CD14-positive monocyte (primary cell): ENCODE measurements at regions not wholly inside any gene's neighbourhood (a gene's known extent, or its start where the extent isn't known, plus 50 kb on each side); places are given as distances from the start of the nearest gene placed in this dataset.

Experiments
- DNase-seq, 3 donors: peaks; one replicate each; pipeline ENCODE4 v3.0.0-alpha.2; 2011 to 2022
- H2AFZ ChIP-seq: 2 replicates; pipeline ENCODE4 v1.6.0; 2012; ENCODE audit warnings: mild to moderate bottlenecking, low read depth, low read length, inconsistent platforms; ENCODE audit not compliant: insufficient read depth, poor library complexity, severe bottlenecking
- H3K27ac ChIP-seq, 2 donors: 1 replicate in 1 of 2; 2 replicates in 1 of 2; pipeline ENCODE4 v1.5.1; 2012 to 2013; ENCODE audit warnings: low read length in 2 of 2, control low read depth in 1 of 2, inconsistent platforms in 1 of 2, low read depth in 1 of 2, mild to moderate bottlenecking in 1 of 2
- H3K27me3 ChIP-seq, 2 donors: one replicate each; pipeline versions ENCODE4 v1.6.0 to v1.6.1; 2011 to 2013; ENCODE audit warnings: low read length in 2 of 2; ENCODE audit not compliant: control insufficient read depth in 2 of 2, insufficient read depth in 2 of 2
- H3K36me3 ChIP-seq, 2 donors: replicated peaks in 1 of 2; 1 replicate in 1 of 2; 2 replicates in 1 of 2; pipeline versions ENCODE4 v1.5.1 to v1.6.1; 2012 to 2013; ENCODE audit warnings: low read length in 2 of 2, control low read depth in 1 of 2, inconsistent platforms in 1 of 2, mild to moderate bottlenecking in 1 of 2; ENCODE audit not compliant: insufficient read depth in 2 of 2, control insufficient read depth in 1 of 2
- H3K4me1 ChIP-seq, 2 donors: 1 replicate in 1 of 2; 2 replicates in 1 of 2; pipeline versions ENCODE4 v1.5.1 to v1.6.1; 2012 to 2013; ENCODE audit warnings: low read length in 2 of 2, control low read depth in 1 of 2, inconsistent platforms in 1 of 2, mild to moderate bottlenecking in 1 of 2, moderate library complexity in 1 of 2; ENCODE audit not compliant: insufficient read depth in 2 of 2, control insufficient read depth in 1 of 2
- H3K4me2 ChIP-seq: replicated peaks from 2 replicates; pipeline ENCODE3; 2012; ENCODE audit warnings: low read length, moderate library complexity, mild to moderate bottlenecking; ENCODE audit not compliant: poor library complexity, severe bottlenecking; ENCODE audit errors: extremely low read depth
- H3K4me3 ChIP-seq, 3 experiments: fragments of 200-600 bp in 1 of 3; sonication (generic) in 1 of 3; replicated peaks in 1 of 3; 1 replicate in 2 of 3; 2 replicates in 1 of 3; pipeline ENCODE4 v1.5.1; 2011 to 2013; ENCODE audit warnings: low read length in 3 of 3, mild to moderate bottlenecking in 3 of 3, control low read depth in 2 of 3, low read depth in 2 of 3, inconsistent platforms in 1 of 3, moderate library complexity in 1 of 3
- H3K79me2 ChIP-seq: 2 replicates; pipeline ENCODE4 v1.6.0; 2012; ENCODE audit warnings: mild to moderate bottlenecking, control low read depth, inconsistent platforms, low read length, moderate library complexity; ENCODE audit not compliant: insufficient read depth
- H3K9ac ChIP-seq: 2 replicates; pipeline ENCODE4 v1.6.0; 2017; ENCODE audit warnings: low read length, mild to moderate bottlenecking; ENCODE audit not compliant: insufficient read depth, poor library complexity, severe bottlenecking
- H3K9me3 ChIP-seq, 2 donors: replicated peaks in 1 of 2; 1 replicate in 1 of 2; 2 replicates in 1 of 2; pipeline versions ENCODE4 v1.5.1 to v1.6.1; 2012 to 2013; ENCODE audit warnings: low read length in 2 of 2, control low read depth in 1 of 2; ENCODE audit not compliant: control insufficient read depth in 1 of 2, insufficient read depth in 1 of 2
- H4K20me1 ChIP-seq: 2 replicates; pipeline ENCODE4 v1.6.0; 2012; ENCODE audit warnings: mild to moderate bottlenecking, low read length, control low read depth, moderate library complexity; ENCODE audit not compliant: insufficient read depth
- H3K27ac Mint-ChIP-seq, 7 donors: one replicate each; pipeline ENCODE4 v1.8.0; 2020; ENCODE audit warnings: mild to moderate bottlenecking in 7 of 7, mixed read lengths in 7 of 7, moderate library complexity in 6 of 7, inconsistent platforms in 2 of 7
- H3K27me3 Mint-ChIP-seq, 3 donors: one replicate each; pipeline ENCODE4 v1.8.0; 2021 to 2022; ENCODE audit warnings: low read depth in 3 of 3, mild to moderate bottlenecking in 3 of 3, mixed read lengths in 3 of 3, moderate library complexity in 3 of 3, inconsistent platforms in 1 of 3
- H3K36me3 Mint-ChIP-seq, 2 donors: one replicate each; pipeline ENCODE4 v1.8.0; 2020; ENCODE audit warnings: mixed read lengths in 2 of 2, inconsistent platforms in 1 of 2, mild to moderate bottlenecking in 1 of 2
- H3K4me1 Mint-ChIP-seq: one replicate; pipeline ENCODE4 v1.8.0; 2020; ENCODE audit warnings: mild to moderate bottlenecking, mixed read lengths
- H3K4me3 Mint-ChIP-seq, 2 donors: one replicate each; pipeline ENCODE4 v1.8.0; 2020; ENCODE audit warnings: mild to moderate bottlenecking in 2 of 2, mixed read lengths in 2 of 2, moderate library complexity in 1 of 2
- H3K9me3 Mint-ChIP-seq, 7 donors: one replicate each; pipeline ENCODE4 v1.8.0; 2020 to 2022; ENCODE audit warnings: mixed read lengths in 7 of 7, mild to moderate bottlenecking in 6 of 7, moderate library complexity in 6 of 7, inconsistent platforms in 2 of 7
- CTCF ChIP-seq: fragments of 200-600 bp; IDR thresholded peaks from one replicate; pipeline ENCODE4 v1.8.0; 2022; ENCODE audit warnings: antibody characterized with exemption, mild to moderate bottlenecking
- WGBS: methylation state at CpG from one replicate; pipeline ENCODE4 v1.1.5; 2013; ENCODE audit warnings: missing lambda C conversion rate; ENCODE audit not compliant: insufficient coverage; 5-methylcytosine and 5-hydroxymethylcytosine counted together
- intact Hi-C, 2 donors: fragments of 100-400 bp; cut with micrococcal nuclease; formaldehyde crosslinking; loops; one replicate each; pipeline versions ENCODE4 v1.15.0 to v1.15.1; 2023

DNA sequence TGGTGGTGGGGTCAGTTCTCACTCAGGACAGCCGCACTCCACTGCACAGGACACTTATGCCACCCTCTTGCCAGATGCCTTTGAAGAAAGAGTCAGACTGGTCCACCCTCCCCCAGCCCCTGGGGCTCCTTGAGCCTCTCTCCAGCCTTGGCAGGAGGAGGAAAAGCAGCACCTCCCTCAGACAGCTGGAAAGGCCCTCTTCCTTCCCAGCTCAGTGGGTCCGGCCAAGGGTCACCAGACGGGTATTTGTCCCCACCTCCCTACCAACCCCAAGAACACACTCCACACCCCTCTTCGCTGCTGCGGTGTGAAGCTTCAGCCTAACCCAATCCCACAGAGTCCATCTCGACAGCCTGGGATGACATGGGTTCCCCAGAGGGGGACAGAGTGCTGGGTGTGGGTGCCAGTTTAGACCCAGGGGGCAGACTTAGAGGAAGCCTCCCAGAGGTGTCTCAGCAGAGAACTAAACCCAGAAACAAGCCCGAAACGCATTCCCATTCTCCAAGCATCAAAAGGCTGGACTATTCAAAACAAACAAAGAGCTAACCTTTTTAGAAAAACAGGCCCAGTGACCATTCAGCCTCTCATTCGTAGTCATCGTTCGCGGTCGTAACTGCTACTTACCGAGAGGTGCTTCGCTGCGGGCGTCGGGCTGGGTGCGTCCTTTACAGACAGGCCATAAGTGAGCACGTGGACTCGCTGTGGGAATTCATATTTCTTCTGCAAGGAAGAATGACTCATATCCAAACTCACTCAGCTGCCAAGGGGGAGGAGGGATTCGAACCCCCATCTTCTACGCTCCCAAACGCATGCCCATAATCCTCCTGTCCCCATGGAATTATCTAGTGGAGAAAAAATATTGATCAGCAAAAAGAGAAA, 57.5 kb upstream of the ANO1 start:
- H3K27ac ChIP-seq: no peak overlapping the region
- intact Hi-C loops: no loop called here
- no peaks in the 10 kb centered on the region for H3K36me3 ChIP-seq
- H3K4me3 Mint-ChIP-seq: no peak overlapping the region
- H3K9ac ChIP-seq: no peak overlapping the region
- peaks cover 2% of the 10 kb centered on the region for H3K4me1 Mint-ChIP-seq
- H3K4me3 ChIP-seq: no peak overlapping the region
- H3K27me3 ChIP-seq: no peaks in the 10 kb centered on the region
- H3K27ac Mint-ChIP-seq: no peak overlapping the region
- WGBS: 94% methylated on average over 14 of the region's 24 CpGs
- H2AFZ ChIP-seq: no peak overlapping the region
- no peaks in the 10 kb centered on the region for H3K4me1 ChIP-seq
- no peaks in the 10 kb centered on the region for H3K79me2 ChIP-seq
- no peaks in the 10 kb centered on the region for H3K36me3 Mint-ChIP-seq
- DNase-seq: no peak
- TF ChIP-seq CTCF: no peak
- H3K27me3 Mint-ChIP-seq: peaks cover 3 to 9% (median 8%) of the 10 kb centered on the region in 3 donors
- H3K4me2 ChIP-seq: no peak overlapping the region
- peaks cover 0 to 3% (median 0%) of the 10 kb centered on the region in 7 donors for H3K9me3 Mint-ChIP-seq
- H3K9me3 ChIP-seq: peaks cover 0 to 10% of the 10 kb centered on the region in 2 donors
- no peaks in the 10 kb centered on the region for H4K20me1 ChIP-seq

DNA sequence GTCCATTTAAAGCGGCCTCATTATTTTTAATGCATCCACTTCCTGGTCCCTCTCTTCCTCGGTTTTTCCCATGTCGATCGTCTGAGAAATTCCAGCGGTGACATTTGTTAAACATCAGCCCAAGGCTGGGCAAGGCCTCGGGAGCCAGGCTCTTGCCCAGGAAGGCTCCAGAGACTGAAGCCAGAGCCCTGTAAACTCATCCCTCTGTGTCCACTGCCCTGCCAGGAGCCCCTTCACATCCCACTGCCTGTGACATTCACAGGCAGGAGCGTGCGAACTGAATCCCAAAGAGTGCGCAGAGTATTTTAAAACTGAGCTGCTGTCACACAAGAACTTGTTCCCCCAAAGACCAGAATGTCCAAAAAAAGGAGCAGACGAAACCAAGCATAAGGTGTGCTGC, 56.5 kb upstream of the ANO1 start:
- no peak overlapping the region for H3K9ac ChIP-seq
- no peaks in the 10 kb centered on the region for H3K27me3 ChIP-seq
- intact Hi-C loops: no loop called here
- no peaks in the 10 kb centered on the region for H4K20me1 ChIP-seq
- Mint-ChIP-seq H3K4me1 (peaks cover 2% of the 10 kb centered on the region), H3K36me3 (no peaks in the 10 kb centered on the region), H3K4me3 (no peak overlapping the region), H3K9me3 (peaks cover 0 to 3% (median 0%) of the 10 kb centered on the region in 7 donors), H3K27ac (no peak overlapping the region), H3K27me3 (peaks cover 3 to 8% (median 6%) of the 10 kb centered on the region in 3 donors)
- H3K36me3 ChIP-seq: no peaks in the 10 kb centered on the region
- H3K4me3 ChIP-seq: no peak overlapping the region
- no peak overlapping the region for H3K27ac ChIP-seq
- H3K9me3 ChIP-seq: peaks cover 0 to 10% of the 10 kb centered on the region in 2 donors
- TF ChIP-seq CTCF: no peak
- H2AFZ ChIP-seq: no peak overlapping the region
- H3K4me1 ChIP-seq: no peaks in the 10 kb centered on the region
- 88% methylated on average over 10 of the region's 10 CpGs for WGBS
- DNase-seq: no peak
- H3K4me2 ChIP-seq: no peak overlapping the region
- no peaks in the 10 kb centered on the region for H3K79me2 ChIP-seq
